ENCODE measurements at regions not wholly inside any gene's neighbourhood (a gene's known extent, or its start where the extent isn't known, plus 50 kb on each side); places are given as distances from the start of the nearest gene placed in this dataset.

DNA sequence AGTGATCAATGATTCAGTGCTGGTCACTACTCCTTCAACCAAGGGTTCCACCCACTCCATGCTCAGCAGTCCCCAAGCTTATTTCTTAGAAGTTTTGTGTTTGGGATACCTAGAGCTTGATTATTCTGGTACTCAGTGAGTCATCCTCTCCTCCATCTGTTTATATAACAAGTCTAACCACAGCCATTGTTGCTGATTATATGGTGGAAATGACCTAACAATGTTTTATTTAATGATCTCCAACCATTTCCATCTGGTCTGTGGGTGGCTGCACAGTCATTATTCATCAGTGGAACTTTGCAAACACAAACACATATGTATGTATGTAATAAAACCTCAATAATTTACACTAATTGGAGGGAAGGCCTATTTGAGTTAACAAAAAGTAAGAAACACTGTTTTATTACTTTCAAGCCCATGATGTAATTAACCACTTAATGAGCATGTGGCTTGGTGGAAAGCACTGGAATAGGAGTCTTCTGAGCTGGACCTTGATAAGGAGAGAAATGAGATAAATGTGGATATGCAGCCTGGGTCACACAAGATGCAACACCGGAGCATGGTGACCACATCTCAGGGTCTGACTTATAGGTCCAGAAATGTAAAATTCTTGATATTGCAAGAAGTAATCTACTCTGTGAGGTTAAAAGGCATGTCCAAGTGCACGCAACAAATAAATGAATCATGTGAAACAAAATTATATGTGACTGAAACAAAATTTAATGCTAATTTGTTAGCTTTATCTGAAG, 99.0 kb upstream of the WLS start:
- DNase-seq, result peak; percentile 88

DNA sequence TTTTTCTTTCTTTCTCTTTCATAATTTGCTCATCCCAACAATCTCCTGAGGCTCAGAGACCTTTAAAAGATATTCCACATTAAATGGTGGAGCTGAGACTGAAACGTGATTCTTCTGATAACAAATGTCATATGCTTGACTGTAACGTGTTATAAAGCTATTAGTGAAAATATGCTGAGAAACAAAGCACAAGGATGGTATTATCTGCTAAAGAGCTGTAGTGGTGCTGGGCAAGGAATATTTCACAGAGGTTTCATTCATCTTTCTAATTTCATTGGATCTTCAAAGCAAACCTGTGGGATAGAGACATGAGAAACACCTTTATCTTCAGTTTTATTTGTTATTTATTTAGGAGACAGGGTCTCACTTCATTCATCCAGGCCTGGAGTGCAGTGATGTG, 98.1 kb upstream of the WLS start:
- no peak for DNase-seq

DNA sequence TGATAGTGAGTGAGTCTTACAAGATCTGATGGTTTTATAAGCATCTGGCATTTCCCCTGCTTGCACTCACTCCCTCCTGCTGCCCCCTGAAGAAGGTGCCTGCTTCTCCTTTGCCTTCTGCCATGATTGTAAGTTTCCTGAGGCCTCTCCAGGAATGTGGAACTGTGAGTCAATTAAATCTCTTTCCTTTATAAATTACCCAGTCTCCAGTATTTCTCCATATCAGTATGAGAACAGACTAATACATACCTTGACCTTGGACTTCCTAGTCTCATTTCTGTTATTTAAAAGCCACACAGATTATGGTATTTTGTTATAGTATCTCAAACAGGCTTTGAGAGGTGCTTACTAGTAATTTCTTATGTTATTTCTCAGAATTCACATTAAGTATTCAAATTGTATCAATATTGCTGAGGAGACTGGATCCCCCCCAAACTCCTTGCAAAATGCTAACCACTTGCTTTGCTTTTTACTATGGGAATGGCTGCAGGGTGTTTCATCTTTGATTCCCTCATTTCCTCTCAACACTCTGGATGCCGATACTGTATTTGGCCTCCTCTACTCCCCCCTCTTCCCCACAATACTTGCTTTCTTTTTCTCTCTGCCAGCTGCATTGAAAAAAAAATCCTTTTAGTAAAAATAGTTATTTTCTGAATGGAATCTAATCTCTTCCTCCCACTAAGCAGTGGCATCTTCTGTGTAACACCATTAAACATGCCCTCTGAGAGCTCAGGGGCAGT, 96.9 kb upstream of the WLS start:
- DNase-seq, result no peak

DNA sequence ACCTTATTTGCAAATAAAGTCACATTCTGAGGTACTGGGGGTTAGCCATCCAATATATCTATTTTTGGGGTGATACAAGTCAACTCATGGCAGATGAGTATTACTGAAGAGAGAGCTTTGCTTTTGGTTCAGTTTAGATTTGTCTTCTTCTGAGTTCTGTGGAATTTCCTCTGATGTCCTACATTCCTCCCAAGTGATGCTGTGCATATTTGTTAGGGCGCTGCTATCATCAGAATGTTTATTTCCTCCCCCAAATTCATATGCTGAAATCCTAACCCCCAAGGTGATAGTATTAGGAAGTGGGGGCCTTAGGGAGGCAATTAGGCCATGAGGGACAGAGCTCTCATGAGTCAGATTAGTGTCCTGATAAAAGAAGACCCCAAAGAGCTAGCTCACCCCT, 96.2 kb upstream of the WLS start:
- DNase-seq, result no peak

DNA sequence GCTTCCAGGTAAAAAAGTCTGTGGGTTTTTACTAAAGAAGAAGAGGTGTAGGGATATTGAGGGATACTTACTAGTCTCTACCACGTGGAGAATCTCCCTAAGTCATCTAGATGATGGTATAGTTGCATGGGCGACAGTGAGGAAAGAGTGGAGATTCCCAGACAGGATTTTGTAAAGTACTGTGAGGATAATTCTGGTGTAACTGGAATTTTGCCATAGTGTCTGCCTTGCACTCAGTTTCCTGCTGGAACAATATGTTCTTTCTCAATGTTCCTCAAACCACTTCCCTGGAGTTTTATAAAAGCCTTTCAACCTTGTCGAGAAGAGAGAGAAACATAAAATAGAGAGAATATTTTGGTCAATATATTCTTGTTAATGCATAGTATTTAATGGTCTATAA, 95.1 kb upstream of the WLS start:
- no peak for DNase-seq

DNA sequence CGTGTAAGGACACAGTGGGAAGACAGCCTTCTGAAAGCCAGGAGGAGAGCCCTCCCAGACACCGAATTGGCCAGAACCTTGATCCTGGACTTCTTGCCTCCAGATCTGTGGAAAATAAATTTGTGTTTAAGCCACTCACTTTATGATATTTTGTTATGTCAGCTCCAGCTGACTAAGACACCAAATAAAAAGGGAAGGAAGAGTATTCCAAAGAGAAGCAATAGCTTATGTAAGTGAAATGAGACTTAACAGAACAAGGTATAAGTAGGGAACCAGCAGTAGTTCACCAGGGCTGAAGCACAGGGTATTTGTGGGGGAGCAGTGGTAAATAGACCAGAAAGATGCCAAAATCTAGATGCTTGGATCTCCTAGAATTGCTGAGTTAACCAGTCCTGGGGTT, 94.2 kb upstream of the WLS start:
- no peak for DNase-seq

DNA sequence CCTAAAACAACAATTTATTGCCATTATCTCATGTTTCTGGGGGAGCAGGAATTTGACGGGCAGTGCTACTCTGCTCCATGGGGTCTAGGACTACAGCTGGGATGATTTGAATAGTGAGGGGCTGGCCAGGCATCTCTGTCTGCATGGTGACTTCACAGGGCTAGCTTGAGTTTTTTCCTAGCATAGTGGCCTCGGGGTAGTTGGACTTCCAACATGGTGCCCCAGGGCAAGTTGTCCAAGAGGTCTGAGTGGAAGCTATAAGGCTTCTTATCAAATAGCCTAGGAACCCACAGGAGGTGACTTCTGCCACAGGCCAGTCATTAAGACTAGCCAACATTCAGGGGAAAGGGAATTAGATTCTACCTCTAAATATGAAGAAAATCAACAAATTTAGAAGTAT, 92.0 kb upstream of the WLS start:
- DNase-seq, result no peak

DNA sequence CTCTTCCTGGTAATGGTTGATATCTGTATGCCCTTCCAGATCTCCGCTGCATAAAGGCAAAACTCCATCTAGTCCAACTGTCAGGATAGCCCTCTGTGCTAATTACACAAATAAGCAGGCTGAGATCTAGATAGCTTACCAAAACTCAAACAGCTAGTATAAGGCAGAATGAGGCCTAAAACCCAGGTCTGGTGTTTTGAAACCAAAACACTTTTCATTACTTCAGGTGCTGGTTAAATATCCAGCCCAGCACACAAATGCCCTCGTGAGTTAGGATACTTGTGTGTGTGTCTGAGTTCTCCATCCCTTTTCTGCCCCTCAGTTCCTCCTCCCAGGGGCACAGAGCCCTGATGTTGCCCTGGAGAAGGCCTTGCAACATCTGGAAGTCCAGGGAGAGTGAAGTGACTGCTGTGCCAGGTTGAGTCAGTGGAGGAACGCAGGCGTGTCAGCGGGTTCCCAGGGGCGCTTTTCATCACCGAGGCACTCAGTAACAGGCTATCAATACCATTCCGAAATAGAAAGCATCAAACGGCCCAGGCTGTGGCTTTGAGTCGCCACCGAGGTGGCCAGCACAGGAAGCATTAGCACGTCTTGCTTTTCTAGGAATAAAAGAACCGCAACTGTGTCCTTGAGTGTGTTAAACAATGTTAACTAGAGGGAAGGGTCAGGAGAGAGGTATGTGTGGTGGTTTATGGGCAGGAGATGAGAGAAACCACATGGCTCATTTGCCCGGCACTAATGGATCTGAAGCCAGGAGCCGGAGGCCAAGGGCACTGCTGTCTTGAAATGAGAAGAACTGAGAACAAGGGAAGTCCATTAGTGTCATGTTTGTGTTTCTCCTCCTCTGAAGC, 90.7 kb upstream of the WLS start:
- no peak for DNase-seq

DNA sequence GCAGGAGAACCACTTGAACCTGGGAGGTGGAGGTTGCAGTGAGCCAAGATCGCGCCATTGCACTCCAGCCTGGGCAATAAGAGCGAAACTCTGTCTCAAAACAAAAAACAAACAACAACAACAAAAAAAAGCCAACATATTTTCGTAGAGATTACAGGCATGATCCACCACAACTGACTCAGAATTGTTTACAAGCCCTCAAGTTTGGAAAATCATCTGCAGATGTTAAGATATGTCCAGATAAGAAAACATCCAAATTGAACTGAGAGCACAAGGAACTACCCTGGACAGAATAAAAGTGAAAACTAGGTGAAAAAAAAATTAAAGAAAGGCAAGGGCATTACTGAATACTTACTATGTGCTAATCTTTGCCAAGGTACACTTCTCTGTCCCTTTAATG, 89.8 kb upstream of the WLS start:
- no peak for DNase-seq

DNA sequence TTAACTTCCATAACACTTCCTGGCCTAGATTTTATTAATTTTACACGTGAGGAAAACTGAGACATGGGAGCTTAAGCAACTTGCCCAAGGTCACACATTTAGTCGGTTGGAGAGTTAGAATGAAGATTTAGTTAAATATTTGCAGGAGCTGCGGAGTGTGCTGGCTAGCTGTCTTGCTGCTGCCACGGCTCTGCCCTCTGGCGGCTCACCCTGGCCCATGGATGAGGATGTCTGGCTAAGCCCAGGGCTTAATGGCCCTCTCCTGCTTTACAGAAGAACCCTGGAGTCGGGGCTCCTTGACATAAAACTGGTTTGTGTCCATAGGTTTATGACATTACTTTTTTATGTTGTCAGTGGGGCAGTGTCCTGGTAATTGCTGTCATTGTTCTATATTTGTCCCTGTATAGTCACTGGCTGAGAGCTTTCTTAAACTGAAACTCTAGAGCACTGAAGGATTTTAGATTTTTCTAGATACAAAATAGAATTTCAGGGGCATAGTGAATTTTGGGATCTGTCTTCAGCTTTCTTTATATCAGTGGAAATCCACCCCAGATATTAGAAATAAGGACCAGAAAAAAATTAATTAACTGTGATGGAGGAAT, 88.9 kb upstream of the WLS start:
- DNase-seq, result peak; percentile 93

DNA sequence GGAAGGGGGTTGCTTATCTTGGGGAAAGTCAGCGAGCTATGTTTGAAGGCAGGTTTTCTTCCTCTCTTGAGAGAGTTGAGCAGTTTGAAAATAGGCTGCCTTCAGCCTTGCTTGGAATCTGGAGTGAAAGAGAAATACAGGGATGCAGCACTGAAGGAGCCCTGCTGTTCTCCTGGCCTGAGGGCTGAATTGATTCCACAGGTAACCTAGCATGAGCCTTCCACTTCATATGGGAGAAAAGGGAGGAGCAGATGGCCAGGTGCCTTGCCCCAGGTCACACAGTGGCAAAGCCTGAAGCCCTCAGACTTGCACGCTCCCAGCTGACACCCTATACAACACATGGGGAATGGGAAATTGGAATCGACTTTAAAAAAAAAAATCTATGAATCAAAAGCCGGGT, 88.0 kb upstream of the WLS start:
- DNase-seq, result peak; percentile 44

DNA sequence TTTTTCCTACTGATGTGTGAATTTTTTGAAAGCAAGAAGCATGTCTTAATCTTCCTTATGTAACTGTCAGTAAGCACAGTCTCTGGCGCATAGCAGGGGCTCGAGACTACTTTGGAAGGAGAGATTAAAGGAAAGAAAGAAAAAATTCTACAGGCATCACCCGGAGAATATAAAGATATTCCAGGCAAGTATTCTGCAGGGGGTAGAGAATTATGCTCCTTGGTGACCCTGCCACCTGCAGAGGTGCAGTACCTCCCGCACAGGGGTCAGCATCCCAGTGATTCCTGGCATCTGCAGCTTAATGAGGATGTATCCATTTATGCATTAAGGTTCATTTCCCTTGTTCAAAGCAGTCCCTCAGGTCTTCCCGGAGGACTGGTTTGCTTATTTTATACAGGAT, 87.6 kb upstream of the WLS start:
- no peak for DNase-seq

DNA sequence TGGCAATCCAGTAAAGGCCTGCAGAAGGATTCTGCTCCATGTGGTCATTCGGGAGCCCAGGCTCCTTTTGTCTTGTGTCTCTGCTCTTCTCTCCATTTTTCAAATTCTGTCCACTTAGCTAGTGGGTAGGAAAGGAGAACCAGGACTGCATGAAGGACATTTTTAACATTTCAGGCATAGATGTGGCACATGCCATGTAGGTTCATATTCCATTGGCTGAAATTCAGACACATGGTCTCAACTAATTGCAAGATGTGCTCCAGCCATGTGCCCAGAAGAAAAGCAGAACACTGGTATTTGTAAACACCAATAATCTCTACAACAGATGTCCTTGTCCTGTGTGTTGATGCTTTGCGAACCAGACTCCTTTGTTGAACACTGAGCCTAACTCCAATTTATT, 85.2 kb upstream of the WLS start:
- DNase-seq, result no peak

DNA sequence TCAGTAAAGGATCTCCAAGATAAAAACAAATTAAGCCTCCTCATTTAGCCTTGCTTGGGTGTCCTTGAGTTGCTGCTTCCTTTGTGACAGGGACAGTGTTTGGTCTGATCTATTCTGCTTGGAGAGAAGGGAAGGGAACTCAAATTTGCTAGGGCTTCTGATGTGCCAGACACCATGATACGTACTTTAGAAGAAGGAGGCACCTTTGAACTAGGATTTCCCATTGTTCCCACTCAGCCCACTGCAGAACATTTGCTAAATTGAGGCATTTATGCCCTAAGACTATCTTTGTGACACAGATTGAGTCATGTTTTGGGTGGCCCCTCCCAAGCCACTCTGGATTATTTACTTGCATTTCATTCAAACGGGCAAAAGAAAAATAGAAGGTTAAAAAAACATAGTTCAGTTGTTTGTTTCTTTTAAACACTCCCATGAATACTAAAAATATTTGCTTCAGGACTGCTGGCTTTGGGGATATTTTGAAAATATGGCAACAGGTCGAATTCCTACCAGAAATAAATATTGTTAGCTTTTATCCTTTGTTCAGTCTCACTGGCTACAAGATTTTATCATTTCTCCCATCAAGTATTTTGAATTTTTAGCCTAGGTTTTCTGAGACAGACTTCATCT, 81.9 kb upstream of the WLS start:
- peak; percentile 62 for DNase-seq

DNA sequence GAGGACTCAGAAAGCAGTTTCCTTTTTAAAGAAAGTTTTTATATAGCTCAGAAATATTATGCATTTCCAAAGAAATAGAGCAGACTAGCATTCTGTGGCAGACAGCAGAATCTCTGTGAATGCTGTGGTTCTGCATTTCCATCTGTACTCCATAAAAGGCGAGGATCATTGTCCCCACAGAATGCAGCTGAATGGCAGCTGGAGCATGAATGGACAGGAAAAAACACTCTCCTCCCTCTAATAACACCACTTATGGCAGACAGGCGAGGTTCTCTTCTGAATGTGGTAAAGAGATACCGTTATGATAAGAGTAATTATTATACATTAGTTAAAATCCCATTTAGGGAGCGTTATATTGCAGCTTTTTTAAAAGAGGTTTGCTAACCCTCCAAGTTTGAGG, 81.4 kb upstream of the WLS start:
- peak; percentile 75 for DNase-seq

DNA sequence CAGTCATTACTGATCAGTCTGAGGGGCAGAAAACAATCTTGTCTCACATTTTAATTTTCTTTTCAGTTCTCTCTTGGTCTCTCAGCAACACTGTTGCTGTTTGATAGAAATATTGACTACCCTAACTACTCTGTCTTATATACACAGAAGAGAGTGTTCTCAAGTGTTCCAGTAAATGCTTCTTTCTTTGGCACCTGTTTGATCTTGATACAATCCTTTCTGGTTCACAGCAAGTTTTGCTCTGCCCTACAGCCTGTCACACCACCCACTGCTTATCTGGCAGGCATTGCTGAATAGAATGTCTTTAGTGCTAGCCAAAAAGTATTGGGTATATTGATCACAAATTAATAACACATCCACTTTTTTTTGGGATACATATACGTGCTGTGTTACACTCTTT, 75.7 kb upstream of the WLS start:
- DNase-seq, result peak; percentile 87

DNA sequence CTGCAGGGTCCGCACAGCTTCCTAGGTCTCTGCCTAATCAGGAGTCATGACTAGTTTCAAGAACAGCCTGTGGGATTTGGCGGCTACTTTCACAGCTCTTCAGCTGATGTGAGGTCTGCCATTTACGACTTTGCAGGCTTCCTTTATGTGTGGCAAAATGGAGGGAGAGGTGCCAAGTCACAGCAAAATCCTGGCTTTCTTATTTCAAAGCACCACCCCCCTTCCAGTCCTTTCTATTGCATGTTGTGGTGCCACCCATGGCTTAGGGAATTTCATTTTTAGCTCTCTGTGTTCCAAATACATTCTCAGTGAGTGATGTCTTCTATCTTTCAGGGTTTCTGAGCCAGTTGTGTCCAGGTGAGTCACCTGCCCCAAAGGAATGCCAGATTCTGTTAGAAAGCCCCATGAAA, 75.1 kb upstream of the WLS start:
- DNase-seq, result peak; percentile 47

DNA sequence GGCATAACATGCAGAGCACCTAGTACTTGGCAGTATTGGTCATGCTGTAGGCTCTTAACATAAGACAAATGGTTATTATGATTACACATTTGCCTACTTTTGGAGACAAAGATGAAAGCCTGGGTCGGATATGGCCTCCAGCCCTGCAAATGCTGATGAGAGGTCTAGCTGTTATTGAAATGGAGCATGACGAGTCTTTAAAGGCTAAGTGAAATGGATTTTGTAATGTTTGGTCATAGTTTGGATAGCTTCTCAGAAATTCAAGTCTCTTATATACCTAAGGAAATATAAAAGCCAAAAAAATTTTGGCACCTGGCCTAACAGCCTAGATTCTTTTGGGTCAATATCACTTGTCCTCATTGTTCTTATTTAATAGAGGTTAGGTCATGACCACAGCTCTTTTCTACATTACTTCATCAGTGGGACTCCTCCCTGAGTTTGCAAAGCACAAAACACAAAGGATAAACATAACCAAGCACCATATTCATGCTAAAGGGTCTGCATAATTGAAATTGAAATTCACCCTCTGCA, 69.2 kb upstream of the WLS start:
- no peak for DNase-seq

DNA sequence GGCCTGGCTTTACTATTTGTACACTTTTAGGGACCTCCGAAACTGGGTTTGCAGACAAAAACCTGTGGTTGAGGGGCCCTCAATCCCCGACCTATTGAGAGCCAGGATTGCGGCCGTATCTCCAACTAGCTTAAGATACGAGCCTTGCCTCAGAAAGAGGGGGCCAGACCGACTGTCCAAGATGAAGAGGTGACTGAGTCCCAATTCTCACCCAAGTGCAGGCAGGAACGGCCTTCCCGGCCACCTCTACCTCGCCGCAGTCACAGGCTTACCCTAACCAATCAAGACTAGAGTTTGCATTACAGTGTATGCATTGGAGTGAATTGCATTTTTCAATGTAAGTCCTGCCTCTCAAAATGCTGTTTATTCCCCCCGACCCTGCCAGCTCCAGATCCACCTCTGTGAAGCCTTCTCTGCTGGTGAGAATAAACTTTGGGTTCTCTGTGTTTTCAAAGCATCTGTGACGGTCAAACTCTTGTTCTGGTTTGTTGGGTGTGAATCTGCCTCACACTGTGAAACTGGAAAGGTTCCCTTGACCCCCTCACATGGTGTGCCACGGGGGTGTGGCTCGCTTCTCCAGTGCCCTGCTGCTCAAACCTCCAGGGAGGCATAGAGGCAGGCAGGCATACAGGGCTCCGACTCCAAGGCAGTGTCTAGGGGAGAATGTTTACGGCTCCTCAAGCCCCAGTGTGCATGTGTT, 62.2 kb upstream of the WLS start:
- no peak for DNase-seq

DNA sequence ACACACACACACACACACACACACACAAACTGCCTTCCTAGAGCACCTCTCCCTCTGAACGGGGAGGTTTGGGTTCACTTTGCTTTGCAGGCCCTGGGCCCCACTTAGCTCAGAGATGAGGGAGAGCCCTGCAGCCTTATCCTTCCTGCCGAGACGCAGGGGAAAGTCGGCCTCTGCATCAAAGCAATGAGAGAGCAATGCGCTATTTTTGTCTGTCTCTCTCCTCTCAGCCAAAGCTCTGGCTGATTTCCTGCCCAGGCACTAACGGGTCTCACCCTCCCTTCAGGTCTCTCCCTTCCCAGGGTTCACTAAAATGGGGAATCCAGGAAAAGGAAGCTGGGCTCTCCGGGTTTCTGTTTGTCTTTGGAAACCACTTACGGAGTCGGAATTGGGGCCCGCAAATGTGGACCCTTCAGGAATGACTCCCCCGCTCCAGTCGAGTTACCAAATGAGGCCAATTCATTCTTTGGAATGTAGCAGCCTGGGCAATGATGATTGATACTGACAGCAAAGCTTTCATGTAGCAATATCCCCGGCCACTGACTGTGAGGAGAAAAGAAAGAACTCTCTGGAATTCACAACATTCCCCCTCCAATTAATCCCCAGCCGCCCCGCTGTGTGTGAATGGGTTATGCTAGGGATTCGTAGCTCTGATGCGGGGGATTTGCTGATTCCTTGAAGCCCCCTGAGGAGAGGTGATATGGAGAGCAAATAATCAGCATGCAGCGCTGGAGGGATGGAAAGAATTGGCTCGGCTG, 61.5 kb upstream of the WLS start:
- DNase-seq, result no peak

DNA sequence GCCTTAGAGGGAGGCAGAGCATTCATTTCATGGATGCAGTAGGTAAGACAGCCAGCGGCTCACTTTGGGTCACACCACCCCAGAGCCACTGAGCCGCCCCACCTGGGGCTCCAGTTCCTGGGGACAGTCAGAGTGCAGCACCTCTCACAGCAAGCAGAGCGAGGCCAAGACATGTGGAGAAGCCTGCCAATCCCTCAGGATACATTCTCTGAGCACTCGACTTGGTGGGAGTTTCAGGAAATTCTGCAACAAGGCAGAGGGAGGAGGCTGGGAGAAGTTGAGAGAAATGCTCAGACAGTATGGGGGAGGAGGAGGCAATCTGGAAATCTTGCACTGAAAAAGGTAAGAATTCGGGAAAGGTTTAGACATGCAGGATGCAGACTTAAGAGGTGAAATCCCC, 60.8 kb upstream of the WLS start:
- DNase-seq, result no peak

All from DMS53 (cell line).